Uterus (tissue), 3 donors: ENCODE measurements at regions not wholly inside any gene's neighbourhood (a gene's known extent, or its start where the extent isn't known, plus 50 kb on each side); places are given as distances from the start of the nearest gene placed in this dataset.
"Not testable (repeated sequence)": the region's sequence is repeated elsewhere in the genome, so short reads cannot be mapped to it uniquely, and the experiment has no call there.

ENCODE experiments used
- DNase-seq, 2 donors: peaks; one replicate each; pipeline ENCODE4 v3.0.0-alpha.2; 2019 to 2020
- H3K27ac ChIP-seq, 2 donors: fragments of 200-600 bp; sonication (generic); 1 replicate in 1 of 2; 2 replicates in 1 of 2; pipeline ENCODE4 v1.5.1; 2016 to 2018
- H3K27me3 ChIP-seq, 2 donors: fragments of 200-600 bp; sonication (generic); one replicate each; pipeline ENCODE4 v1.5.1; 2018 to 2019; ENCODE audit warnings: control low read depth in 1 of 2
- H3K36me3 ChIP-seq, 2 donors: fragments of 200-600 bp; sonication (generic); one replicate each; pipeline ENCODE4 v1.5.1; 2019; ENCODE audit warnings: control low read depth in 1 of 2
- H3K4me1 ChIP-seq, 2 donors: fragments of 200-600 bp; sonication (generic); one replicate each; pipeline ENCODE4 v1.5.1; 2018 to 2019; ENCODE audit warnings: control low read depth in 1 of 2
- H3K4me3 ChIP-seq, 2 donors: fragments of 200-600 bp; sonication (generic); 1 replicate in 1 of 2; 2 replicates in 1 of 2; pipeline ENCODE4 v1.5.1; 2018 to 2019; ENCODE audit warnings: mild to moderate bottlenecking in 1 of 2
- H3K9me3 ChIP-seq, 2 donors: fragments of 200-600 bp; sonication (generic); one replicate each; pipeline ENCODE4 v1.5.1; 2019; ENCODE audit warnings: control low read depth in 1 of 2
- CTCF ChIP-seq, 4 experiments: fragments of 200-600 bp in 2 of 4; fragments of 450-650 bp in 2 of 4; sonication (generic) in 2 of 4; IDR thresholded peaks; one replicate each; pipeline ENCODE4 v1.5.1; 2016 to 2019; ENCODE audit warnings: antibody characterized with exemption in 4 of 4, mild to moderate bottlenecking in 2 of 4, moderate library complexity in 1 of 4
- POLR2A ChIP-seq, 2 donors: fragments of 450-650 bp; IDR thresholded peaks; one replicate each; pipeline ENCODE4 v1.6.1; 2016; ENCODE audit warnings: antibody characterized with exemption in 2 of 2, mild to moderate bottlenecking in 1 of 2, moderate library complexity in 1 of 2
- intact Hi-C: fragments of 100-400 bp; cut with DNase I; formaldehyde crosslinking; loops from one replicate; pipeline ENCODE4 v1.15.1; 2023; ENCODE audit warnings: low total_unique reads
- donor health status: DM: yes; HTN: yes; CAD: no.

GRCh38 chr14:59017285-59017965 lies 171.0 kb upstream of the DAAM1 start:
- no peak overlapping the region for H3K27ac ChIP-seq
- TF ChIP-seq CTCF (IDR thresholded peaks at IDR 0.05) = no peak
- no peak for TF ChIP-seq POLR2A (IDR thresholded peaks at IDR 0.05)
- intact Hi-C loops = no loop called here
- no peaks in the 10 kb centered on the region for H3K27me3 ChIP-seq
- no peak overlapping the region for H3K4me3 ChIP-seq
- no peak for DNase-seq
- H3K9me3 ChIP-seq = peaks cover 0 to 5% of the 10 kb centered on the region in 2 donors
- H3K36me3 ChIP-seq = no peaks in the 10 kb centered on the region
- H3K4me1 ChIP-seq = no peaks in the 10 kb centered on the region

GRCh38 chr14:59018460-59018859 lies 170.0 kb upstream of the DAAM1 start:
- Histone ChIP-seq H3K27me3 (no peaks in the 10 kb centered on the region), H3K4me3 (no peak overlapping the region), H3K36me3 (no peaks in the 10 kb centered on the region), H3K4me1 (no peaks in the 10 kb centered on the region), H3K9me3 (peaks cover 0 to 5% of the 10 kb centered on the region in 2 donors), H3K27ac (no peak overlapping the region)
- intact Hi-C loops = no loop called here
- no peak for DNase-seq
- TF ChIP-seq POLR2A (IDR thresholded peaks at IDR 0.05) (no peak), CTCF (IDR thresholded peaks at IDR 0.05) (no peak)

GRCh38 chr14:59018978-59019377 lies 169.5 kb upstream of the DAAM1 start:
- no peak overlapping the region for H3K4me3 ChIP-seq
- H3K27me3 ChIP-seq = no peaks in the 10 kb centered on the region
- H3K9me3 ChIP-seq = no peaks in the 10 kb centered on the region
- TF ChIP-seq CTCF (IDR thresholded peaks at IDR 0.05) = no peak
- no peak for TF ChIP-seq POLR2A (IDR thresholded peaks at IDR 0.05)
- no peak for DNase-seq
- H3K27ac ChIP-seq = no peak overlapping the region
- H3K36me3 ChIP-seq = no peaks in the 10 kb centered on the region
- H3K4me1 ChIP-seq = no peaks in the 10 kb centered on the region
- intact Hi-C loops = no loop called here

GRCh38 chr14:59020382-59020781 lies 168.1 kb upstream of the DAAM1 start:
- intact Hi-C loops = no loop called here

GRCh38 chr14:59022144-59022543 lies 166.3 kb upstream of the DAAM1 start:
- Histone ChIP-seq H3K4me3 (no peak overlapping the region), H3K27ac (no peak overlapping the region), H3K9me3 (no peaks in the 10 kb centered on the region), H3K36me3 (no peaks in the 10 kb centered on the region), H3K4me1 (no peaks in the 10 kb centered on the region), H3K27me3 (no peaks in the 10 kb centered on the region)
- no peak for DNase-seq
- intact Hi-C loops = no loop called here
- no peak for TF ChIP-seq POLR2A (IDR thresholded peaks at IDR 0.05)

More at GRCh38 chr14:59020382-59020781, 168.1 kb upstream of the DAAM1 start:
- Histone ChIP-seq H3K27me3 (no peaks in the 10 kb centered on the region), H3K27ac (no peak overlapping the region), H3K4me3 (no peak overlapping the region), H3K9me3 (no peaks in the 10 kb centered on the region), H3K36me3 (no peaks in the 10 kb centered on the region), H3K4me1 (no peaks in the 10 kb centered on the region)
- TF ChIP-seq POLR2A (IDR thresholded peaks at IDR 0.05) (no peak), CTCF (IDR thresholded peaks at IDR 0.05) (no peak)
- no peak for DNase-seq

GRCh38 chr14:59026081-59026480 lies 162.4 kb upstream of the DAAM1 start:
- no peaks in the 10 kb centered on the region for H3K4me1 ChIP-seq
- TF ChIP-seq CTCF (IDR thresholded peaks at IDR 0.05) (no peak), POLR2A (IDR thresholded peaks at IDR 0.05) (no peak)
- no peak overlapping the region for H3K4me3 ChIP-seq
- H3K9me3 ChIP-seq = no peaks in the 10 kb centered on the region
- H3K27ac ChIP-seq = no peak overlapping the region
- no peaks in the 10 kb centered on the region for H3K27me3 ChIP-seq
- no peak for DNase-seq
- intact Hi-C loops = no loop called here
- no peaks in the 10 kb centered on the region for H3K36me3 ChIP-seq

GRCh38 chr14:59026640-59027039 lies 161.8 kb upstream of the DAAM1 start:
- H3K27ac ChIP-seq, H3K4me3 ChIP-seq, H3K9me3 ChIP-seq, H3K27me3 ChIP-seq, H3K4me1 ChIP-seq, intact Hi-C loops, H3K36me3 ChIP-seq, DNase-seq: not testable (repeated sequence)
